K562 (cell line): ENCODE measurements at regions not wholly inside any gene's neighbourhood (a gene's known extent, or its start where the extent isn't known, plus 50 kb on each side); places are given as distances from the start of the nearest gene placed in this dataset.

Experiments
- BCL6 ChIP-seq: fragments of 250-450 bp; sonication (Bioruptor Pico); IDR thresholded peaks from 2 replicates; pipeline ENCODE4 v1.4.0; 2020
- JUNB ChIP-seq: fragments of 450-650 bp; formaldehyde crosslinking; conservative IDR thresholded peaks from 2 replicates; pipeline ENCODE4 v1.4.0; 2020; ENCODE audit warnings: mild to moderate bottlenecking
- KLF16 ChIP-seq: IDR thresholded peaks from 2 replicates; pipeline ENCODE4 v1.6.1; 2016; ENCODE audit warnings: antibody characterized with exemption
- MEIS2 ChIP-seq: fragments of 450-650 bp; IDR thresholded peaks from 2 replicates; pipeline ENCODE4 v1.6.1; 2014; ENCODE audit warnings: mild to moderate bottlenecking; ENCODE audit not compliant: partially characterized antibody
- MYC ChIP-seq, 2 experiments: fragments of 250-450 bp in 1 of 2; sonication (Bioruptor Pico) in 1 of 2; IDR thresholded peaks; 2 replicates each; pipeline versions ENCODE4 v1.5.1 to v1.6.1; 2012 to 2021; ENCODE audit warnings: low read depth in 2 of 2, borderline replicate concordance in 1 of 2, improper control_type of control experiment in 1 of 2, low read length in 1 of 2, mild to moderate bottlenecking in 1 of 2, moderate library complexity in 1 of 2
- PCBP1 ChIP-seq: fragments of 200-400 bp; formaldehyde crosslinking; IDR thresholded peaks from 2 replicates; pipeline ENCODE4 v1.6.1; 2018; ENCODE audit warnings: mild to moderate bottlenecking, low read depth, low read length; ENCODE audit not compliant: poor library complexity, severe bottlenecking
- POLR2A ChIP-seq: fragments of 450-650 bp; conservative IDR thresholded peaks from 2 replicates; pipeline ENCODE4 v1.6.1; 2016
- TCFL5 ChIP-seq: fragments of 250-450 bp; sonication (Bioruptor Pico); conservative IDR thresholded peaks from 2 replicates; pipeline ENCODE4 v1.6.1; 2021; ENCODE audit warnings: mild to moderate bottlenecking, moderate library complexity, matching md5 sums
- THRAP3 ChIP-seq: fragments of 450-650 bp; IDR thresholded peaks from 2 replicates; pipeline ENCODE4 v1.6.1; 2016; ENCODE audit warnings: mild to moderate bottlenecking, inconsistent platforms, borderline replicate concordance
- ZBTB8A ChIP-seq: fragments of 450-650 bp; IDR thresholded peaks from 2 replicates; pipeline ENCODE4 v1.6.1; 2018; ENCODE audit warnings: mild to moderate bottlenecking, moderate library complexity; ENCODE audit not compliant: partially characterized antibody
- TF ChIP-seq, protein P1 (sequence below), 2 experiments: fragments of 450-650 bp; formaldehyde crosslinking in 1 of 2; IDR thresholded peaks; 2 replicates each; pipeline versions ENCODE4 v1.4.0 to v1.6.1; 2014 to 2020; ENCODE audit warnings: mild to moderate bottlenecking in 2 of 2, borderline replicate concordance in 1 of 2, low read depth in 1 of 2
- TF ChIP-seq, protein P2 (sequence below): sonication (generic); formaldehyde crosslinking; IDR thresholded peaks from 2 replicates; pipeline ENCODE4 v1.8.0; 2022; ENCODE audit warnings: mild to moderate bottlenecking, missing genetic modification reagents
- TF ChIP-seq, protein P3 (sequence below), 3 experiments: IDR thresholded peaks in 2 of 3; conservative IDR thresholded peaks in 1 of 3; 2 replicates each; pipeline ENCODE4 v1.5.1; 2011 to 2012; ENCODE audit warnings: low read length in 3 of 3, mild to moderate bottlenecking in 3 of 3, control low read depth in 2 of 3, improper control_type of control experiment in 1 of 3, inconsistent platforms in 1 of 3, low read depth in 1 of 3, mixed read lengths in 1 of 3, moderate library complexity in 1 of 3; ENCODE audit not compliant: insufficient read depth in 2 of 3
- TF ChIP-seq, protein P4 (sequence below): fragments of 150-350 bp; conservative IDR thresholded peaks from 2 replicates; pipeline ENCODE4 v1.6.1; 2014; ENCODE audit warnings: low read length

DNA sequence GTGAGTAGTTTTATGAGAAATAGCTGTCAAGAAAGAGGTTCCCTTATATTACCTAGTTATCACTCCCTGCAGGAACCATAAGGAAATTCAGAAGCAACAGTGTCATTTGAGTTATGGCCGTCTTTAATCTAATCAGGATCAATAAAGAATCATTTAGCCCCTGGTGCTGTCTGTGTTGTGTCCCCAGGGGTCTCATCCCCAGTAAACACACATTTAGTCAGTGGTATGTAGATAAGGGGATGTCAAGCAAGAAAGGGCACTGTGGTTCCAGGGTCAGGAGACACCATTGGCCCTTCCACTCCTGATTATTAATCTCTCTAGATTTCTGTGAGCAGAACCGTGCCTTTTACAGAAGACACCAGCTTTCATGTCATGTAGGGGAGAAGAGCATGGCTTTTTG, 158.0 kb upstream of the SEMA6A start:
- TF ChIP-seq KLF16 (no peak), ZBTB8A (no peak), TCFL5 (CRISPR knock-in tag) (no peak), MYC (IDR thresholded peaks at IDR 0.05; ENCODE audit: low read depth, low read length) (no peak), MYC (CRISPR knock-in tag; IDR thresholded peaks at IDR 0.05; ENCODE audit: borderline replicate concordance, low read depth) (no peak), BCL6 (CRISPR knock-in tag) (no peak), MEIS2 (no peak), JUNB (CRISPR knock-in tag) (no peak), THRAP3 (no peak), PCBP1 (no peak), POLR2A (no peak)
- TF ChIP-seq, protein P1, sequence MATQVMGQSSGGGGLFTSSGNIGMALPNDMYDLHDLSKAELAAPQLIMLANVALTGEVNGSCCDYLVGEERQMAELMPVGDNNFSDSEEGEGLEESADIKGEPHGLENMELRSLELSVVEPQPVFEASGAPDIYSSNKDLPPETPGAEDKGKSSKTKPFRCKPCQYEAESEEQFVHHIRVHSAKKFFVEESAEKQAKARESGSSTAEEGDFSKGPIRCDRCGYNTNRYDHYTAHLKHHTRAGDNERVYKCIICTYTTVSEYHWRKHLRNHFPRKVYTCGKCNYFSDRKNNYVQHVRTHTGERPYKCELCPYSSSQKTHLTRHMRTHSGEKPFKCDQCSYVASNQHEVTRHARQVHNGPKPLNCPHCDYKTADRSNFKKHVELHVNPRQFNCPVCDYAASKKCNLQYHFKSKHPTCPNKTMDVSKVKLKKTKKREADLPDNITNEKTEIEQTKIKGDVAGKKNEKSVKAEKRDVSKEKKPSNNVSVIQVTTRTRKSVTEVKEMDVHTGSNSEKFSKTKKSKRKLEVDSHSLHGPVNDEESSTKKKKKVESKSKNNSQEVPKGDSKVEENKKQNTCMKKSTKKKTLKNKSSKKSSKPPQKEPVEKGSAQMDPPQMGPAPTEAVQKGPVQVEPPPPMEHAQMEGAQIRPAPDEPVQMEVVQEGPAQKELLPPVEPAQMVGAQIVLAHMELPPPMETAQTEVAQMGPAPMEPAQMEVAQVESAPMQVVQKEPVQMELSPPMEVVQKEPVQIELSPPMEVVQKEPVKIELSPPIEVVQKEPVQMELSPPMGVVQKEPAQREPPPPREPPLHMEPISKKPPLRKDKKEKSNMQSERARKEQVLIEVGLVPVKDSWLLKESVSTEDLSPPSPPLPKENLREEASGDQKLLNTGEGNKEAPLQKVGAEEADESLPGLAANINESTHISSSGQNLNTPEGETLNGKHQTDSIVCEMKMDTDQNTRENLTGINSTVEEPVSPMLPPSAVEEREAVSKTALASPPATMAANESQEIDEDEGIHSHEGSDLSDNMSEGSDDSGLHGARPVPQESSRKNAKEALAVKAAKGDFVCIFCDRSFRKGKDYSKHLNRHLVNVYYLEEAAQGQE (IDR thresholded peaks at IDR 0.05; ENCODE audit: borderline replicate concordance) = no peak
- TF ChIP-seq, protein P1 (CRISPR knock-in tag; IDR thresholded peaks at IDR 0.05; ENCODE audit: low read depth) = no peak
- TF ChIP-seq, protein P2, sequence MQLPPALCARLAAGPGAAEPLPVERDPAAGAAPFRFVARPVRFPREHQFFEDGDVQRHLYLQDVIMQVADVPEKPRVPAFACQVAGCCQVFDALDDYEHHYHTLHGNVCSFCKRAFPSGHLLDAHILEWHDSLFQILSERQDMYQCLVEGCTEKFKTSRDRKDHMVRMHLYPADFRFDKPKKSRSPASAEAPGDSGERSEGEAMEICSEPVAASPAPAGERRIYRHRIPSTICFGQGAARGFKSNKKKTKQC (CRISPR knock-in tag) = no peak
- TF ChIP-seq, protein P3, sequence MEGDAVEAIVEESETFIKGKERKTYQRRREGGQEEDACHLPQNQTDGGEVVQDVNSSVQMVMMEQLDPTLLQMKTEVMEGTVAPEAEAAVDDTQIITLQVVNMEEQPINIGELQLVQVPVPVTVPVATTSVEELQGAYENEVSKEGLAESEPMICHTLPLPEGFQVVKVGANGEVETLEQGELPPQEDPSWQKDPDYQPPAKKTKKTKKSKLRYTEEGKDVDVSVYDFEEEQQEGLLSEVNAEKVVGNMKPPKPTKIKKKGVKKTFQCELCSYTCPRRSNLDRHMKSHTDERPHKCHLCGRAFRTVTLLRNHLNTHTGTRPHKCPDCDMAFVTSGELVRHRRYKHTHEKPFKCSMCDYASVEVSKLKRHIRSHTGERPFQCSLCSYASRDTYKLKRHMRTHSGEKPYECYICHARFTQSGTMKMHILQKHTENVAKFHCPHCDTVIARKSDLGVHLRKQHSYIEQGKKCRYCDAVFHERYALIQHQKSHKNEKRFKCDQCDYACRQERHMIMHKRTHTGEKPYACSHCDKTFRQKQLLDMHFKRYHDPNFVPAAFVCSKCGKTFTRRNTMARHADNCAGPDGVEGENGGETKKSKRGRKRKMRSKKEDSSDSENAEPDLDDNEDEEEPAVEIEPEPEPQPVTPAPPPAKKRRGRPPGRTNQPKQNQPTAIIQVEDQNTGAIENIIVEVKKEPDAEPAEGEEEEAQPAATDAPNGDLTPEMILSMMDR (IDR thresholded peaks at IDR 0.05 in 2 of 3, conservative IDR thresholded peaks at IDR 0.05 in 1 of 3; ENCODE audit: insufficient read depth in 2 of 3, low read depth in 1 of 3, low read length in 3 of 3) = no peak
- TF ChIP-seq, protein P4, sequence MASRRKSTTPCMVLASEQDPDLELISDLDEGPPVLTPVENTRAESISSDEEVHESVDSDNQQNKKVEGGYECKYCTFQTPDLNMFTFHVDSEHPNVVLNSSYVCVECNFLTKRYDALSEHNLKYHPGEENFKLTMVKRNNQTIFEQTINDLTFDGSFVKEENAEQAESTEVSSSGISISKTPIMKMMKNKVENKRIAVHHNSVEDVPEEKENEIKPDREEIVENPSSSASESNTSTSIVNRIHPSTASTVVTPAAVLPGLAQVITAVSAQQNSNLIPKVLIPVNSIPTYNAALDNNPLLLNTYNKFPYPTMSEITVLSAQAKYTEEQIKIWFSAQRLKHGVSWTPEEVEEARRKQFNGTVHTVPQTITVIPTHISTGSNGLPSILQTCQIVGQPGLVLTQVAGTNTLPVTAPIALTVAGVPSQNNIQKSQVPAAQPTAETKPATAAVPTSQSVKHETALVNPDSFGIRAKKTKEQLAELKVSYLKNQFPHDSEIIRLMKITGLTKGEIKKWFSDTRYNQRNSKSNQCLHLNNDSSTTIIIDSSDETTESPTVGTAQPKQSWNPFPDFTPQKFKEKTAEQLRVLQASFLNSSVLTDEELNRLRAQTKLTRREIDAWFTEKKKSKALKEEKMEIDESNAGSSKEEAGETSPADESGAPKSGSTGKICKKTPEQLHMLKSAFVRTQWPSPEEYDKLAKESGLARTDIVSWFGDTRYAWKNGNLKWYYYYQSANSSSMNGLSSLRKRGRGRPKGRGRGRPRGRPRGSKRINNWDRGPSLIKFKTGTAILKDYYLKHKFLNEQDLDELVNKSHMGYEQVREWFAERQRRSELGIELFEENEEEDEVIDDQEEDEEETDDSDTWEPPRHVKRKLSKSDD = no peak
